GM18519 (cell line): ENCODE measurements at regions not wholly inside any gene's neighbourhood (a gene's known extent, or its start where the extent isn't known, plus 50 kb on each side); places are given as distances from the start of the nearest gene placed in this dataset.

Experiments
- ATAC-seq: cut with Tn5 transposase; IDR thresholded peaks from one replicate; pipeline ENCODE4 v1.9.1; 2021; ENCODE audit warnings: mild to moderate bottlenecking, moderate library complexity; ENCODE audit not compliant: unreplicated experiment, low FRiP score

- ATAC-seq, result no peak
These were observed 58.5 kb upstream of the EXOC6 start for GRCh38 chr10:92789786-92790185.

- no peak for ATAC-seq
These were observed 57.9 kb upstream of the EXOC6 start for GRCh38 chr10:92790440-92790839.

GRCh38 chr10:92792661-92793060 lies 55.7 kb upstream of the EXOC6 start:
- no peak for ATAC-seq
